ENCODE measurements at regions not wholly inside any gene's neighbourhood (a gene's known extent, or its start where the extent isn't known, plus 50 kb on each side); places are given as distances from the start of the nearest gene placed in this dataset.
"Not testable (repeated sequence)": the region's sequence is repeated elsewhere in the genome, so short reads cannot be mapped to it uniquely, and the experiment has no call there.

DNA sequence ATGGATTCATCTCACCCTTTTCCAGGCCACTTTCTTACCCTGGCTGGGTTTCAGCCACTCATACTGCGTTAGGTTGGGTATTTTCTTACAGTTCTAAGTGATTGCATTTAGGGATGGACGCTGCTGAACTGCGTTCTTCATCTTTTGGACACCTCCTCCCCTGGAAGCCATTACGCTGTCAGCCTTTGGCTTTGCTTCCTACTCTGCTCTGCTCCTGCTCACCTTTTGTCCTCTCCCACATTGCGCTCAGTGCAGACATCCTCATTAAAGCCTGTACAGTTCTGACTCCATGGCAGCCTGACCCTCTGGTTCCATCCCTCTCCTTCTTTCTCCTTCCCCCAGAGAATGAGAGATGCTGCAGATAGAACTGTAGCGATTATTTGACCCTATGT lies 108.9 kb downstream of the SRGAP2 start:
- DNase-seq (ENCODE audit: low read depth), result not testable (repeated sequence)

DNA sequence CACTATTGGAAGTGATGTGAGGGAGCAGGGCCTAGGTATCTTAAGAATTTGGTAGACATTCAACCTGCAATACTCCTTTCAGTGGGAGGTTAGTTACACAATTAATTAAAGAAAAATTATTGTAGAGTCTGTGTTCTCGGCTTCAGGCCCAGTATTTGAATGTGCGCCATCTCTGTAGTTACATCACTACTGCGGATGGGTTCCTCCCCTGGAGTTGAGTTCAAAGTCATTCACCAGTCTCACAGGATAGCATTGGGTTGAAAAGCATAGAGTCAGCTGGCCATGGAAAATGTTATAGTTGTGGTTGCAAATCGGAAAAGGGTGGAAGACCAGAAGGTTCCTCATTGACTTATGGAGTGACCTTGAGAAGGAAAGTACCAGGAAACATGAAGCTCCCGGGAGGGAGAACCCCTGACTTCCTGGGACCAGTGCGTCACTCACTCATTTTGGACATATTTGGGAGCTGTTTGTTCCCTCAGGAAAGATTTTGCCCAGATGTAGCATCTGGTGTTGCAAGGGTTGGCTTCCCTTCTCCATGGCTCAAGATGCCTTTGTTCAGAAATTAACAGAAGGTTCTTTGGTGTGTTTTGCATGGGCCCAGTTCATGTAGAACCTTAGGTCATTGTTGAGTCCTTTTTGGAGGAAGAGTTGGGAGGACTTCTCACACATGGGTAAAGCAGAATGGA lies 111.8 kb downstream of the SRGAP2 start:
- DNase-seq (ENCODE audit: low read depth), result not testable (repeated sequence)

DNA sequence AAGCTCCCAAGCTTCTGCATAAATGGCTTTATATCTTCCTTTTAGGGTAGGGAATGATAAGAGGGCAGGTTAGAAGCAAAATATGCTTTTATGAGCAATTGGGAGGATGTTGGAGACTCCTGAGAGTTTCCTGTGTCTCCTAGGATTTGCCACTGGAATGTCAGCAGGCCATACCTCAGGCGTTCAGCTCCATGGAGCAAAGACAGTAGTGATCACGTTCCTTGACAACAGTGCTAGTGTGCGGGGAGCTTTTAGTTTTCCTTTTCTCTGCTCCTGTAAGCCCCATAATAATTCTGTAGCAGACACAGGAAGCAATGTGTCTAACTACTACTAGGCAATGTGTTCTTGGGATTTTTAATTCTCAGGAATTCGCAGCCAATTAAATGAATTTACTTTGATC lies 113.6 kb downstream of the SRGAP2 start:
- DNase-seq (ENCODE audit: low read depth), result not testable (repeated sequence)

DNA sequence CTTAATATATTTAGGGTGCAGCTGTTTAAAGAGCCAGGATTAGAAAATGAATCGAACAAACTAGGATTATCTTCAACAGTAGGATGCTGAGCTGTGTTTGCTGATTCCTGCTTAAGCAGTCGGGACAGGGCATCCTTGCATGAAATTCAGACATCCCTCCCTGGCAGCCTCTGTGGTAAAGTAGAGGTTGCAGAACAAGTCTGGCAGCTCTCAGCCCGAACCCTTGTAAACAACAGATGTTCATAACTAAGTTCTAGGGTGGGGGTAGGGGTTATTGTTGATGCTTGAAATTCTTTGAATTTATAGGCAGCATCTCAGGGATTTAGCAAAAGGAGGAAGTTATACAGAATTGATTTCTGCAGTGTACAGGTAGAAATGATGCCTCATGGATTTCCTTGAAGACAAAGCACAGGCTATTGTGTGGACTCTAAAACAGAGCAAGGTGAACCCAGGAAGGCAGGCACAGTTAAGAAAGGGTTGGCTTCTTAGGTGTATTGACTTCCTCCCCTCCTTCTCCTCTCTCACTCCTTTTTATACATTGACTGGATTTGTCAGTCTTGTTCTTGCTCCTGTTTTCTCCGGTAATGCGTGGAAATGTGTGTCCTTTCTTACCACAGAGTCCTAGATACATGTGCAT lies 114.7 kb downstream of the SRGAP2 start:
- not testable (repeated sequence) for DNase-seq (ENCODE audit: low read depth)

DNA sequence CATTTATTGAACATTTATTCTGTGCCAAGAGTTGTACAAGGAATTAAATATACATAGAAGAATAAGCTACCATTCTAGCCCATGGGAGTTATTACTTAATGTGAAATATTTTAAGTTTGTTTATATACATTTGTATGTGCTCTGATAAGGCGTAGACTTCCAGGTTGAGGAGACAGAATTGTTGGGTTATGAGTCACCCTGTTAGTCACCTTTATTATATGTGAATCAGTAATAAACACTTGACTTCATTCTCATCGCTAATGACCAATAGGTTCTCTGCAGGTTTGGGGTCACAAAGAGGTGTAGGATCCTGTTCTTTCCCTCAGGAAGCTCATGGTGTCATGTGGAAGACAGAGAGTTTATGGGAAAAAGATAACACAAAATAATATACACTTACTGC lies 116.9 kb downstream of the SRGAP2 start:
- not testable (repeated sequence) for DNase-seq (ENCODE audit: low read depth)

DNA sequence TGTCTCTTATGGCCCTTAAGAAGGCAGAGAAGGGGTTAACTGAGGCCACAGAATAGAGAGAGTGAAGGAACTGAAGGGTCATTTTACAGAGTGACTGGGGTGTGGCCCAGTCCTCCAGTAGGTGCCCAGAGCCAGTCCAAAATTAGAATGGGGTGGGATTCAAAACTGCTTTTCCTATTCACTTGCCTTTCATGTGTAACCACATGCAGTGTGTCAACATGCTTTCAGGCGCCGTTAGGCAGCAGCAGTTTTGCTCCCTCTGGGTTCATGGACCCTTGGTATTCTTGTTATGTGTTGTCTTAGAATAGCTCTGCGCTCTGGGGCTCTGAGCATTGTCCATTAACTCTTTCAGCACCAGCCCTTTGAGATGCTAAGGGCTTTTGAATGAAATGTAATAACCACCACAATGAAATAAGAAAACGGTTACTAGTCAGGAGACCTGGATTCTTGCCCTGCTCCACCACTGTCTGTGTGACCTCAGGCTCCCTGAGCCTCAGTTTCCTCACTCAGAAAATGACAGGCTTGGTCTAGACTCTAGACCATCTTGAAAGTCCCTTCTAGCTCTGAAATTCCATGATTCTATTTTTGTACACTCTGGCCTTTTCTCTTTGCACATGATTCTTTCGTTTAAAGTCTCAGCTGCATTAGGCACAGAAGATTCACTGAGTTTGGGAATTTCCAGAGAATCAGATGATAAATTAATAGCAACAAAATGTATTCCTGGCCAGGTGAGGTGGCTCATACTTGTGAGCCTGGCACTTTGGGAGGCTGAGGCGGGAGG lies 123.0 kb downstream of the SRGAP2 start:
- DNase-seq (ENCODE audit: low read depth), result not testable (repeated sequence)

DNA sequence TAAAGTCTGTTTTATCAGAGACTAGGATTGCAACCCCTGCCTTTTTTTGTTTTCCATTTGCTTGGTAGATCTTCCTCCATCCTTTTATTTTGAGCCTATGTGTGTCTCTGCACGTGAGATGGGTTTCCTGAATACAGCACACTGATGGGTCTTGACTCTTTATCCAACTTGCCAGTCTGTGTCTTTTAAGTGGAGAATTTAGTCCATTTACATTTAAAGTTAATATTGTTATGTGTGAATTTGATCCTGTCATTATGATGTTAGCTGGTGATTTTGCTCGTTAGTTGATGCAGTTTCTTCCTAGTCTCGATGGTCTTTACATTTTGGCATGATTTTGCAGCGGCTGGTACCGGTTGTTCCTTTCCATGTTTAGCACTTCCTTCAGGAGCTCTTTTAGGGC lies 128.3 kb downstream of the SRGAP2 start:
- not testable (repeated sequence) for DNase-seq (ENCODE audit: low read depth)

DNA sequence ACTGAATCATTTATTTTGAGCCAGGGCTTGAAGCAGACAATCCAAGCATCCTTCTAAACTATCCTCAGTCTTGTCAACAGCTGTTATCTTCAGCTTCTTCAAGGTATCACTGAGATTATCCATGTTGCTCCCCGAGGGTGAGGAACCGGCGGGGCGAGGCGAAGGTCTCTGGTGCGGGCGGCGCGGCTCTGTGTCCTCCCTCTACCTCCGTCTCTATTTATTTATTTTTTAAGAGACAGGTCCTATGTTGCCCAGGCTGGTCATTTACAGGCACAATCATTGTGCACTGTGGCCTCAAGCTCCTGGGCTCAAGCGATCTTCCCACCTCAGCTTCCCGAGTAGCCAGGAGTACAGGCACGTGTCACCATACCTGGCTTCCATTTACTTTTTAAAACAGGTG lies 130.0 kb downstream of the SRGAP2 start:
- not testable (repeated sequence) for DNase-seq (ENCODE audit: low read depth)

DNA sequence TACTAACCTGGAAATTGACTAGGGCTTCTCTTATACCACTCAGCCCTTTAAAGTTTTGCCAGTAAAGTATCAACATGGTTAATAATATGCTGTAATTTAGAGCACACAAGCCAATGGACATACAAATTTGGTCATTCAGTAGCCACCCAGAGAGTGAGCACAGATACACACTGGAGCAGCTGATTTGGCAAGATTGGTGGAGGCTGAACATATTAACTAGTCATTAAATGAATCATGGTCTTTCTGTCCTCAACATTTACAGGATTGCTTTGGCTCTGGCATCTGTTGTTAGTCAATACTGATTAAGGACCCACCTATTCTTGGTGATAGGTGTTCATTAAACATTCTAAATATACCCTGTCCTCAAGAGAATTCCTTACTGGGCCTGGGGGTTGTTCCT lies 130.6 kb downstream of the SRGAP2 start:
- DNase-seq (ENCODE audit: low read depth), result not testable (repeated sequence)

DNA sequence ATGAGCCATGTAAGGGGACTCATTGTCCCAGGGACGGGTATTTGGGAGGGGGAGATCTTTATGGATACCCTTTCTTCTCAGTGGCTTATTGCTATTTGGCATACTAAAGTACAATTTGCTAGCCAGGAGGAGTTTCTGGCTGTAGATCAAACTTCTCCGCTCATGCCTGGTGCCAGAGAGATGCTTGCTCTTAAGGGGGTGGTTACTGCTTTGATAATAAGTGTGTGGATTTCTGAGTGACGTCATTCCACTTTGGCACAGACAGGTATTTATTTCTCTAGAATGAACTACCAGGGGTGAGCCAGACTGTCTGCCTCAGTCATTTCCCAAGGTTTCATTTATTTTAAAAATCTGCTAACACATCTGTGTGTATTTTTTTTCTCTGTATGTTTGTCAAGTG lies 131.1 kb downstream of the SRGAP2 start:
- DNase-seq (ENCODE audit: low read depth), result not testable (repeated sequence)

DNA sequence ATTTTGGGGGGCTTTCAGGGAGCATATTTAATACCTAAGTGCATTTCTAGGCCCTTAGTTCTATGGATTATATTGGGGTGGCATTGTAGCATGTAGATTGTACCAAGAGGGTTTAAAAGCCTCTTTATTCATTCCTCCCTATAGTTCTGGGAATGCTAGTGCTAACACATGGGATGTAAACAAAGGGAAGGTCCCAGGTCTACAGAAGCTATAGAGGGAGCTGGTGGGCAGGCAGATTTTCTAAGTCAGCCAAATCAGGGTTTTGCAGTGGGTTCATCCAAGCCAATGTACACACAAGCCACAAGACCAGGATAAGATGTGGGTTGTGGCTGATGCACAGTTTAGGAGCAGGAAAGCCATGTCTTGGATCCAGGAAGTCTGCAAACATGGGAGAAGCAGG lies 131.8 kb downstream of the SRGAP2 start:
- not testable (repeated sequence) for DNase-seq (ENCODE audit: low read depth)

DNA sequence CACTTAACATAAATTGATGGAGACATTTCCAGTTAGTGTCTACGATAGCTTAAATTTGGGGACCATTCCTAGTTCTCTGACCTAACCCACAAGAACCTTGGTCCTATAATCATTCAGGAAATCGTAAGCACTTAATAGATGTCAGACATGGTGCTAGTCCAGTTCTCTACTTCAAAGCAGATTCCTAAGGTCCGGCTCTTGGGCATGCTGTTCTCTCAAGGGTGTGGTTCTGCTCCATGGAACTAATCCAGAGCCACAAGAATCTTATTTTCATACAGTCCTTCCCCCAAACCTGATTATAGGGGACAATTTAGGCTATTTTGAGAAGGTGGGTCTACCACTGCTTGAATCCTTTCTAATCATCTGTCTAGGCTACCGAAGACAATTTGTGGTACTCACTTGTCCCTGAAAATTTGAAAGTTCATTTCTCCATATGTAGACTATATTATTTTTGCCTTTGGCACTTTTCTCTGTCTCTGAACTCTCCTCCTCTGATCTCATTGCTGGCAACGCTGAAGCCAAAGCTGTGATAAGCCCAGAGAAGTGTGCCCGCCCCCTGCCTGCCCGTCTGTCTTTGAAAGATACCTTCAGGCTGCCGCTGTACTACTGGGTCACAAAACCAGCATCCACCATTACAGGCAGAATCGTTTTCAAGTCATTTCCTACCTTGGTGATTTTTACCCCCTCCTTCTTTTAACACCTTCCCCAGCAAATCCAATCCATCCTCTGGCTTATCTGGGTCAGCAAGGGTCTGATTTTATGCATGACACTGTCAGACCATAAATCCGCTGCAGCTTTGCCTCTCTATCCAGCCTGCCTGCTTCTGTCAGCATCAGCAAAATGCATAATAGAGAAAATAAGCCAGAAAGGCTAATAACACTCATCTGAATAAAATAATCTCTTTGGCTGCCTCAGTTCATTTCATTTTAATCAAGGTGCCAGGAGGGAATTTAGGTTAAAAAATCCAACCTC lies 132.8 kb downstream of the SRGAP2 start:
- DNase-seq (ENCODE audit: low read depth), result not testable (repeated sequence)

DNA sequence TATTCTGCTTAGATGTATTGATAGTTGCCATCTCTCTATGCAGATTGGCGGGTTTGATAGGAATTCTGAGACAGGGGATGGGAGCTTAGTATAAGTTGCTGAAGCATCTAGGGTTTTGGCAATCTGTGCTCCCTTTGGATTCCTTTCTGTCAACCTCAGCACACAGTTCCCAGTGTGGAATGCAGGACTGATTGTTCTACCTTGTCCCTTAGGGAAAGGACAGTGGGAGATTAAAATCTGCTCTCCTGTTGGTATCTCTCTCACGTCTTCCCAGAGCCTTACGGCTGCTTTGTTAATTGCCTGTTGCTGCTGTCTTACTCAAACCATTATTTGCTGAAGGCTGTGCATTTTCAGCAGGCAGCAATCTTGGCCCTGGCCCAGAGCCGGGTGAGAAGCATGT lies 133.3 kb upstream of the IKBKE start:
- not testable (repeated sequence) for DNase-seq (ENCODE audit: low read depth)

DNA sequence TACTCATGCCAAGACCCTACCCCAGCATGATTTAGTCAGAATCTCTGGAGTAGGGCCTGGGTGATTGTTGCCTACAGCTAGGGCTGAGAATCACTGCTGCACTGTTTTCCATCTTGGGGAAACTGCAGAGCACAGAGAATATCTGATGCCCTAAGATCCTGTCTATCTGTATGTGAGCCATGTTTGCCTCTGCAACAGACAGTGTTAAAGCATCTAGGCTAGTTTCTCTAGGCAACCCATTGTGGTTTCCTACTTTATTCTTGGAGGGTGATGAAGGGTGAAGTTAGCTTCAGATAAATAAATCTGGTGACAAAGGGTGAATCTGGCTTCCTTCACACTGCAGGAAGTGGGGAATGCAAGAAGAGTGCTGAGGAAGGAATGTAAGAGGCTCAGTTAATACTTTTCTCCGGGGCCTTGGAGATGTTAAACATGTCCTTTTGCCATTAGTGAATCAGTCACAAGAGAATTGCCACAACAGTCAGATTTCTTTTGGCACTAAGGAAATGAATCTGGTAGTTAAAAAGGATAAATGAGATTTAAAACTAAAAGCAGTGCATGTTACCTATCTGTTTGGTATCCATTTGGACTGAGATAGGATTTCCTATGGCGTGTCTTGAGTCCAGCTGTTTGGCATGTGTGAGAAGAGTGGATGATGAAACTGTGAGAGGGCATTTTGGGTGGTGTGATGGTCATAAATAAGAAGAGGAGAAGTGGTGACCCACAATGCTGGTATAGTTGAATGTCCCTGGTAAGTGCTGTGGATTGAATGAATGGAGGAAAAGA lies 119.6 kb upstream of the IKBKE start:
- DNase-seq (ENCODE audit: low read depth), result peak; percentile 47

DNA sequence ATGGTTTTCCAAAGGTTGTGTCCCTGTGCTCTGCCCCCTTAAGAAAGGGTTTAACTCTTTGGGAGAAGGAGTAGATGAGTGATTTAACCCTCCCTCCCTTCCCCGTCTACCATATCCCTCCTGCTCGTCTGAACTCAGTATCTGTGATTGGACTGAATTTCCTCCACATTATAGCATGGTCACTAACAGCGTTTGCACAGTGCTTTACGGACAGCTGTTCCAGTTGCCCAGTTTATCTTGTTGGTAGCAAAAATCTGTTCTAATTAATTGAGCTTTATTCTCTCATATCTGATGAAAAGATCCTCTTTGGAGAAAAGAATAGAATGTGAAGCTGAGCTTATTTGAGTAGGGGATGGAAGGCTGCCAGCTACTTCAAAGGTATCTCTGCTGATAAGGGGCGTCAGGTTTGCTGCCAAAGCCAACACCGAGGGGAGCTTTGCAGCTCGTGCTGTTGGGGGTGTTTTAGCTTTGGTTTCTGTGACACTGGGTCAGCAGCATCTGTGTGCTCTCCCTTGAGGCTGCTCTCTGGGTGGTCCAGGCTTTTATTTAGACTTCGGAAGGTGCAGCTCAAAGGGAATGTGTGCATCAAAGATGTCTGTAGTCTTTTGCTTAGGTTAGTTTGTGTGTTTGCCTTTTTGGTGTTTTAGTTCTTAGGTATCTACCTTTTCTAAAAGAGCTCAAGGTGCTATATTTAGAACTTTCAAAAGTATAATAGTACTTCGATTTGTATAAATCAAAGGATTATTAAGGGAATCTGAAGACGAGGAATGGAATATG lies 118.8 kb upstream of the IKBKE start:
- not testable (repeated sequence) for DNase-seq (ENCODE audit: low read depth)

DNA sequence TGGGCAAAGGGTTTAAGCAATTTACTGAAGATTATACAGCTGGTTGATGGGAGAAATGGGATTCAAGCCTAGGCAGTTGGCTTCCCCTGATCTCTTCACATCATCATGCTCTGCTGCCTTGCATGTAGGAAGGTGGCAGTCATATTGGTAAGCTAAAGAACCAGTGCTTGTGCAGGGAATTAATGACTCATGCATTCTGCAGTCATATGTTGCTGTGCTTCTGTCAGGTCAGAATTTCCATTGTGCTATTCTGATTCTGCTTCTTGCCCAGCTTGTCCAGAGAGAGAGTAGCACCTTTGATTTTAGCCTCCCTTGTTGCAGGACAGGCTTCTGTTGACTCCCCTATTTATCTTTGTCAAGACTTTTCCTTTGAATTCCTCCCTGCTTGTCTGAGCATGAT lies 114.0 kb upstream of the IKBKE start:
- peak; percentile 61 for DNase-seq (ENCODE audit: low read depth)

DNA sequence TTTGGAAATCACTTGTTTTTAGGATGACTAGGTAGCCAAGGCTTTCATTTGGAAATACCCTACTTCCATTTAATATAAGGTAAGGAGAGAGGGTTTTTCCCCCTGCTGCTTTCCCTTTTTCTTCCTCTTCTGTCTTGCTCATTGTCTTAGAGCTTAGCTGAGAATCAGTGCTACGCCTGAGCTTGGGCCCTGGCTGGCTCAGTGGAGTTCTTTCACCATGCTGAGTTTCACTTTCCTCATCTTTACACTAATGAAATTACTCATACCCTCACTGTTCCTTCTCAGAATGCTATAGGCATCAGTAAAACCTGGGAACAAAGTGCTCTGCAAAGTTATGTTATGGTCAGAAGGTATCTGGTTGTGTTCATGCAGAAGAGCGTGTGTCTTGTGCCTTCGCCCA lies 112.3 kb upstream of the IKBKE start:
- DNase-seq (ENCODE audit: low read depth), result not testable (repeated sequence)

DNA sequence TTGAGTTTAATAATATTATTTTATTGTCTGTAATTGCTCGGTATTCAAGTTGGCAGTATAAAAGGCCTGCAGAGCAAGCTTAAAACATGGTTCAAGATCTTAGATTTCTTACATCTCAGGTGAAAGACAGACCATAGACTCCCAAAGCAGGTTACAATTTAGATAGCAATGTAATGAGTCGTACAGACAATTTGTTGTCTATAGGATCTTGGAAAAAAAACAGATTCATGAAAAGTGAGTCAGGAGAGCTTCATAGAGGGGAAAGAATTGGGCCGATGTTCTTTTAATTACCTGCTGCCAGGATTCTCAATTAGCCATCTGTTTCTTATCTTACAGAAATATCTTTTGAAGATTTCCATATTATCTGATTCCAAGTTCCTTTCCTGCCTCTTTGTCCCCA lies 111.5 kb upstream of the IKBKE start:
- not testable (repeated sequence) for DNase-seq (ENCODE audit: low read depth)

DNA sequence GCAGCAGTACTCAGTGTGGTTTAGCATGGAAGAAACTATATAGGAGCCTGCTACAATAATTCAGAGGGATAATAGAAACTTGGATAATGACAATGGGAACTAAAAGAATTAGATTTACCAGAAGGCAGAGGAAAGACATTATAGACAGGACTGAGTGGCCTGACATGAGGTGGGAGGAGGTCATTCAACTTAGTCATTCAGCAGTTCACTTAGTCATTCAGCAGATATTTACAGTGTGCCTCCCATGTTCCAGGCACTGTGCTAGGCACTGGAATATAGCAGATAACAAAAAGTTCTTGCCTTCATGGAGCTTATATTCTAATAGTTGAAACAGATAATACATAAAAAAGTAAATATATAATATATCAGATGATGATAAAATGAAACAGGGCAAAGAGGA lies 110.9 kb upstream of the IKBKE start:
- DNase-seq (ENCODE audit: low read depth), result not testable (repeated sequence)

DNA sequence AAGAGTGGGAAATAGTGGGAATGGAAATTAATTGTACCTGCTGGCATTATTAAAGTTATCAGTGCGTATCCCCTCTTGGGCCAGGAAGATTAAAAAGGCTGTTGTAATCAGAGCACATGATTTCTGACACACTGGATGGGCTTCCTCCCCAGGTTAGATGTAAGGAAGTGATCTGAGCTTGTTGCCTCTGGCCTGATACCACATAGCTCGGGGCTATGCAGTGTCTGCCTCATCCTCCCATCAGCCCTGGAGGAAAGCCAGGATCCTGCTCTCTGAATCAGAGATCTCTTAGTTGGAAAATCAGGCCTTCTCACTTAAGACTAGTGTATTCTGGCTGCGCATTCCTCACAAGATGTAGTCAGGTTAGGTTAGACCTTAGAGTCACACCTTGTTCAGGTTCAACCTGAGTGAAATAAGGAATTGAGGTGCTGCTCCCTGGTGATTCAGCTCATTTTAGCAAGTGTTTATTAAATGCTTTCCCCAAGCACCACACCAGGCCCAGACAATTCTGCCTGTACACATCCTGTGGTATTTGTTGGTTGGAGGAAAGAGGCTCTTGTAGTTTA lies 108.2 kb upstream of the IKBKE start:
- not testable (repeated sequence) for DNase-seq (ENCODE audit: low read depth)

Measured in RPMI7951 (cell line).